Ishikawa (cell line): ENCODE measurements at regions not wholly inside any gene's neighbourhood (a gene's known extent, or its start where the extent isn't known, plus 50 kb on each side); places are given as distances from the start of the nearest gene placed in this dataset.

Source experiments
- CEBPB ChIP-seq: IDR thresholded peaks from 2 replicates; pipeline ENCODE4 v1.6.1; 2012
- CREB1 ChIP-seq: IDR thresholded peaks from 2 replicates; pipeline ENCODE4 v1.6.1; 2012; ENCODE audit warnings: low read depth
- EGR1 ChIP-seq: IDR thresholded peaks from 2 replicates; pipeline ENCODE4 v1.6.1; 2012
- EP300 ChIP-seq: IDR thresholded peaks from 2 replicates; pipeline ENCODE4 v1.6.1; 2012; ENCODE audit warnings: borderline replicate concordance
- FOXM1 ChIP-seq: IDR thresholded peaks from 2 replicates; pipeline ENCODE4 v1.6.1; 2012; ENCODE audit warnings: low read depth, borderline replicate concordance
- MAX ChIP-seq: IDR thresholded peaks from 2 replicates; pipeline ENCODE4 v1.6.1; 2012
- NFIC ChIP-seq: IDR thresholded peaks from 2 replicates; pipeline ENCODE4 v1.6.1; 2012
- RAD21 ChIP-seq: IDR thresholded peaks from 2 replicates; pipeline ENCODE4 v1.6.1; 2012; ENCODE audit warnings: low read depth
- REST ChIP-seq: IDR thresholded peaks from 2 replicates; pipeline ENCODE4 v1.6.1; 2012; ENCODE audit warnings: low read depth, mild to moderate bottlenecking
- TAF1 ChIP-seq: IDR thresholded peaks from 2 replicates; pipeline ENCODE4 v1.6.1; 2012; ENCODE audit warnings: low read depth, mild to moderate bottlenecking
- TCF12 ChIP-seq: IDR thresholded peaks from 2 replicates; pipeline ENCODE4 v1.6.1; 2012; ENCODE audit warnings: low read depth
- TEAD4 ChIP-seq: IDR thresholded peaks from 2 replicates; pipeline ENCODE4 v1.6.1; 2012
- USF1 ChIP-seq: IDR thresholded peaks from 2 replicates; pipeline ENCODE4 v1.6.1; 2012
- YY1 ChIP-seq: IDR thresholded peaks from 2 replicates; pipeline ENCODE4 v1.6.1; 2012; ENCODE audit warnings: low read depth
- ZBTB7A ChIP-seq: IDR thresholded peaks from 2 replicates; pipeline ENCODE4 v1.6.1; 2012; ENCODE audit warnings: low read depth

GRCh38 chr9:100852088-100852487 is 176.4 kb upstream of the PLPPR1 start:
- TF ChIP-seq MAX (no peak), YY1 (no peak)

- no peak for TF ChIP-seq NFIC
- TF ChIP-seq TEAD4 = no peak
- no peak for TF ChIP-seq ZBTB7A
- no peak for TF ChIP-seq EP300
- TF ChIP-seq USF1 = no peak
- TF ChIP-seq RAD21 = no peak
- TF ChIP-seq TAF1 = no peak
- TF ChIP-seq YY1 = no peak
- no peak for TF ChIP-seq CEBPB
- no peak for TF ChIP-seq EGR1
- no peak for TF ChIP-seq TCF12
Measured at GRCh38 chr9:100856238-100856637, 172.3 kb upstream of the PLPPR1 start.

GRCh38 chr9:100865111-100865510 is 163.4 kb upstream of the PLPPR1 start:
- no peak for TF ChIP-seq CEBPB
- TF ChIP-seq TAF1 = no peak
- TF ChIP-seq USF1 = no peak
- no peak for TF ChIP-seq EGR1
- TF ChIP-seq YY1 = no peak
- no peak for TF ChIP-seq TEAD4
- no peak for TF ChIP-seq TCF12
- no peak for TF ChIP-seq MAX
- TF ChIP-seq FOXM1 = no peak
- TF ChIP-seq ZBTB7A = no peak
- TF ChIP-seq CREB1 = no peak
- TF ChIP-seq REST = no peak
- no peak for TF ChIP-seq EP300
- TF ChIP-seq RAD21 = no peak
- TF ChIP-seq NFIC = no peak

GRCh38 chr9:100865648-100866047 is 162.9 kb upstream of the PLPPR1 start:
- no peak for TF ChIP-seq ZBTB7A
- TF ChIP-seq EGR1 = no peak
- no peak for TF ChIP-seq CREB1
- no peak for TF ChIP-seq YY1
- no peak for TF ChIP-seq NFIC
- TF ChIP-seq MAX = no peak
- no peak for TF ChIP-seq USF1
- TF ChIP-seq RAD21 = no peak
- TF ChIP-seq TEAD4 = no peak
- TF ChIP-seq TCF12 = no peak
- TF ChIP-seq REST = no peak
- TF ChIP-seq TAF1 = no peak
- TF ChIP-seq EP300 = no peak
- TF ChIP-seq CEBPB = no peak
- no peak for TF ChIP-seq FOXM1

- TF ChIP-seq EGR1 (no peak), FOXM1 (no peak), NFIC (no peak)
Measured at GRCh38 chr9:100869326-100869725, 159.2 kb upstream of the PLPPR1 start.

GRCh38 chr9:100879884-100880283 is 148.6 kb upstream of the PLPPR1 start:
- TF ChIP-seq RAD21 = no peak
- no peak for TF ChIP-seq NFIC
- TF ChIP-seq TAF1 = no peak
- no peak for TF ChIP-seq ZBTB7A
- no peak for TF ChIP-seq CREB1
